MCF 10A (cell line): ENCODE measurements at regions not wholly inside any gene's neighbourhood (a gene's known extent, or its start where the extent isn't known, plus 50 kb on each side); places are given as distances from the start of the nearest gene placed in this dataset.

Experiments used
- BruUV-seq: library from RNA; stranded (reverse); fragments of 400-500 nt; replicated peaks from 2 replicates; lab custom pipeline; 2021; lab: Mats Ljungman, UMichigan
- CTCF ChIA-PET: fragments of 300-600 bp; sonication (Branson Sonifier 250); formaldehyde crosslinking; extraction: SDS; loops from one replicate; lab custom pipeline; 2021; ENCODE audit warnings: antibody characterized with exemption, inconsistent platforms; lab: Yijun Ruan, JAX
- POLR2A ChIA-PET: fragments of 300-600, 350-650 bp; sonication (Branson Sonifier 250); formaldehyde crosslinking; extraction: SDS; loops from one replicate; lab custom pipeline; 2020; ENCODE audit warnings: antibody characterized with exemption, inconsistent platforms; lab: Yijun Ruan, JAX
- DNase-seq: peaks from one replicate; pipeline ENCODE4 v3.0.0-alpha.2; 2018; ENCODE audit not compliant: unreplicated experiment
- H3K27ac Mint-ChIP-seq: one replicate; pipeline ENCODE4 v1.8.0; 2022; ENCODE audit warnings: mild to moderate bottlenecking, low read depth, mixed read lengths; ENCODE audit not compliant: unreplicated experiment
- H3K27me3 Mint-ChIP-seq: one replicate; pipeline ENCODE4 v1.8.0; 2022; ENCODE audit warnings: mixed read lengths; ENCODE audit not compliant: insufficient read depth, unreplicated experiment
- H3K36me3 Mint-ChIP-seq: one replicate; pipeline ENCODE4 v1.8.0; 2022; ENCODE audit warnings: mild to moderate bottlenecking, moderate library complexity, mixed read lengths; ENCODE audit not compliant: insufficient read depth, unreplicated experiment
- H3K4me1 Mint-ChIP-seq: one replicate; pipeline ENCODE4 v1.8.0; 2022; ENCODE audit warnings: mixed read lengths; ENCODE audit not compliant: insufficient read depth, unreplicated experiment
- H3K4me3 Mint-ChIP-seq: one replicate; pipeline ENCODE4 v1.8.0; 2022; ENCODE audit warnings: mild to moderate bottlenecking, moderate library complexity, mixed read lengths; ENCODE audit not compliant: unreplicated experiment
- H3K9me3 Mint-ChIP-seq: one replicate; pipeline ENCODE4 v1.8.0; 2022; ENCODE audit warnings: mixed read lengths; ENCODE audit not compliant: unreplicated experiment
- intact Hi-C: fragments of 100-400 bp; cut with micrococcal nuclease; formaldehyde crosslinking; loops from 2 replicates; pipeline ENCODE4 v1.14.1; 2022
- TF ChIP-seq, protein P1 (sequence below): fragments of 200-600 bp; IDR thresholded peaks from one replicate; pipeline ENCODE4 v1.8.0; 2022; ENCODE audit warnings: antibody characterized with exemption, mild to moderate bottlenecking; ENCODE audit not compliant: unreplicated experiment

- Mint-ChIP-seq H3K36me3 (peaks cover 16% of the 10 kb centered on the region), H3K27ac (no peak overlapping the region), H3K27me3 (no peaks in the 10 kb centered on the region), H3K9me3 (no peaks in the 10 kb centered on the region), H3K4me3 (no peak overlapping the region), H3K4me1 (peaks cover 16% of the 10 kb centered on the region)
- no peak for DNase-seq
- intact Hi-C loops = no loop called here
- TF ChIP-seq, protein P1, sequence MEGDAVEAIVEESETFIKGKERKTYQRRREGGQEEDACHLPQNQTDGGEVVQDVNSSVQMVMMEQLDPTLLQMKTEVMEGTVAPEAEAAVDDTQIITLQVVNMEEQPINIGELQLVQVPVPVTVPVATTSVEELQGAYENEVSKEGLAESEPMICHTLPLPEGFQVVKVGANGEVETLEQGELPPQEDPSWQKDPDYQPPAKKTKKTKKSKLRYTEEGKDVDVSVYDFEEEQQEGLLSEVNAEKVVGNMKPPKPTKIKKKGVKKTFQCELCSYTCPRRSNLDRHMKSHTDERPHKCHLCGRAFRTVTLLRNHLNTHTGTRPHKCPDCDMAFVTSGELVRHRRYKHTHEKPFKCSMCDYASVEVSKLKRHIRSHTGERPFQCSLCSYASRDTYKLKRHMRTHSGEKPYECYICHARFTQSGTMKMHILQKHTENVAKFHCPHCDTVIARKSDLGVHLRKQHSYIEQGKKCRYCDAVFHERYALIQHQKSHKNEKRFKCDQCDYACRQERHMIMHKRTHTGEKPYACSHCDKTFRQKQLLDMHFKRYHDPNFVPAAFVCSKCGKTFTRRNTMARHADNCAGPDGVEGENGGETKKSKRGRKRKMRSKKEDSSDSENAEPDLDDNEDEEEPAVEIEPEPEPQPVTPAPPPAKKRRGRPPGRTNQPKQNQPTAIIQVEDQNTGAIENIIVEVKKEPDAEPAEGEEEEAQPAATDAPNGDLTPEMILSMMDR = no peak
- BruUV-seq = no TSS peak
- ChIA-PET POLR2A (interaction anchor here (0.5 to 6.0 kb wide), 3 partner anchors 9 to 22 kb away, joined by 3 to 34 read pairs (median 8); no protein-coding TSS in a partner anchor), CTCF (interaction anchor here (0.7 to 26.0 kb wide), 9 partner anchors 9 to 194 kb away, joined by 3 to 1744 read pairs (median 4); no protein-coding TSS in a partner anchor)
Measured at GRCh38 chr1:201724039-201724765, 104.8 kb upstream of the IPO9 start.

DNA sequence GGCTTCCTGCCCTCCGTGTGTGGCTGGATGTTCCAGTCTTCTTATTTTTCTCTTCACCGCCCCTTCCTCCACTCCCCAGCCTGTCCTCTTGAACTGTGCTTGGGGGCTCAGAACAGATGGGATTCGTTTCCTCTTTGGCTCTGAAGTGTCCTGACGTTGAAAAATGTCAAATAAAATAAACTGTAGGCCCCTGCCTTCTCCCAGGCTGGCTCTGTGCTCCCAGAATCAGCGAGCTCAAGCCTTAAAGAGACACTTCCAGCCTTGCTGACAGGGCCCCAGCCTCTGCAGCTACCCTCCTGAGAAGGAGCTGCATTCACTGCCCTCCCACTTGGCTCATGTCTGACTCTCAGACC, 104.2 kb upstream of the IPO9 start:
- Mint-ChIP-seq H3K27ac (no peak overlapping the region), H3K4me3 (no peak overlapping the region), H3K4me1 (peaks cover 13% of the 10 kb centered on the region), H3K36me3 (peaks cover 11% of the 10 kb centered on the region), H3K9me3 (no peaks in the 10 kb centered on the region), H3K27me3 (no peaks in the 10 kb centered on the region)
- CTCF ChIA-PET = interaction anchor here (0.6 to 26.0 kb wide), 6 partner anchors 9 to 194 kb away, joined by 3 to 1744 read pairs (median 6); no protein-coding TSS in a partner anchor
- no peak for DNase-seq
- POLR2A ChIA-PET = interaction anchor here (0.5 to 6.0 kb wide), 2 partner anchors 10 to 23 kb away, joined by 3 to 34 read pairs; no protein-coding TSS in a partner anchor
- TF ChIP-seq, protein P1 = no peak
- intact Hi-C loops = no loop called here
- BruUV-seq = no TSS peak

DNA sequence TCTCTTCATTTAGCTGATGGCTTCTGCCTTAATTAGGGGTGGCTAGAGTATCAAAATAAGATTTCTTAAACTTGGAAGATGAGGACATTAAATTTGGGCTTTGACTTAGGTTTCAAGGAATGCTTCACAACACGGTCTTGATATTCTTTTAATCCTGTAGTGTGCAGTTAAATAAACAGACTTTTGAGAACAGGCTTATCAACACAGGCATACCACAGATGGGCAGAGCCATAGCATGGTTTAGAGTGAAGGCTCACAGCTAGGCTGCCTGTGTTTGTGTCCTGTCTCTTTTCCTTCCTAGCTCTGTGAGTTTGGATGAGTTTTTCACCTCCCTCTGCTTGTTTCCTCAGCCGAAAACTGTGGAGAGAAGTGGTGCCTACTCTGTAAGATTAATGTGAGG, 102.3 kb upstream of the IPO9 start:
- no peak overlapping the region for H3K27ac Mint-ChIP-seq
- H3K9me3 Mint-ChIP-seq = no peaks in the 10 kb centered on the region
- intact Hi-C loops = no loop called here
- no peak for DNase-seq
- TF ChIP-seq, protein P1 = no peak
- POLR2A ChIA-PET = interaction anchor here (0.8 to 6.0 kb wide), 3 partner anchors 12 to 48 kb away, joined by 3 to 34 read pairs (median 13); no protein-coding TSS in a partner anchor
- BruUV-seq = no TSS peak
- H3K4me3 Mint-ChIP-seq = no peak overlapping the region
- H3K27me3 Mint-ChIP-seq = no peaks in the 10 kb centered on the region
- H3K4me1 Mint-ChIP-seq = peaks cover 13% of the 10 kb centered on the region
- CTCF ChIA-PET = interaction anchor here (0.6 to 26.0 kb wide), 7 partner anchors 10 to 483 kb away, joined by 3 to 1744 read pairs (median 4); no protein-coding TSS in a partner anchor
- H3K36me3 Mint-ChIP-seq = peaks cover 7% of the 10 kb centered on the region

DNA sequence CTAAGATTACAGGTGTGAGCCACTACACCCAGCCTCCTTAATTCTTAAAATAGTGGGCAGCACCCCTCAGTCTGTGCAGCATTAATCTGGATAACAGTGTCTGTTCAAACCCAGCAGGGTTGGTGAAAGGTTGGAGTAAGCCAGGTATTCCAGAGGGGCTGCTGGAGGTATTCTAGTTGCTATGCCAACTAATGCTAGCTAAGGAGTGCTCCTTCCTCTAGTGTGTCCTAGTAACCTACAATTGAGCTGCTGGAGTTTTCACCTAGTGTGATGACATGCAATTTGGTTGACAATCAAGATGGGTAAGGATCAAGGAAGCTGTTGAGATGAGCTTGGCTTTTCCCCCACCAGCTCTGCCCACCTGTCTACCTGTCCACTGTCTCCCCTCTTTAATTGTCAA, 100.2 kb upstream of the IPO9 start:
- Mint-ChIP-seq H3K36me3 (peaks cover 7% of the 10 kb centered on the region), H3K27me3 (no peaks in the 10 kb centered on the region), H3K4me1 (peaks cover 6% of the 10 kb centered on the region), H3K9me3 (no peaks in the 10 kb centered on the region), H3K4me3 (no peak overlapping the region), H3K27ac (no peak overlapping the region)
- POLR2A ChIA-PET = interaction anchor here (0.6 to 2.0 kb wide), 4 partner anchors 9 to 154 kb away, joined by 4 to 11 read pairs (median 4); no protein-coding TSS in a partner anchor
- CTCF ChIA-PET = interaction anchor here (0.6 to 7.6 kb wide), 9 partner anchors 9 to 328 kb away, joined by 3 to 103 read pairs (median 5); no protein-coding TSS in a partner anchor
- TF ChIP-seq, protein P1 = no peak
- BruUV-seq = no TSS peak
- intact Hi-C loops = no loop called here
- DNase-seq = no peak
